ENCODE measurements at regions not wholly inside any gene's neighbourhood (a gene's known extent, or its start where the extent isn't known, plus 50 kb on each side); places are given as distances from the start of the nearest gene placed in this dataset.

- Histone ChIP-seq H3K27ac (no peak overlapping the region), H3K27me3 (no peaks in the 10 kb centered on the region), H3K36me3 (no peaks in the 10 kb centered on the region), H3K4me3 (no peak overlapping the region), H3K9me3 (no peaks in the 10 kb centered on the region), H3K4me1 (no peaks in the 10 kb centered on the region)
- intact Hi-C loops (cut with DNase I; ENCODE audit: low total_unique reads): no loop called here
- DNase-seq: no peak
- TF ChIP-seq CTCF (IDR thresholded peaks at IDR 0.05) (no peak), POLR2A (IDR thresholded peaks at IDR 0.05) (no peak)
Observed at GRCh38 chrX:85573801-85574200, 194.3 kb upstream of the POF1B start.

GRCh38 chrX:85570496-85570895 is 191.0 kb upstream of the POF1B start:
- Histone ChIP-seq H3K9me3 (no peaks in the 10 kb centered on the region), H3K4me3 (no peak overlapping the region), H3K4me1 (no peaks in the 10 kb centered on the region), H3K36me3 (no peaks in the 10 kb centered on the region), H3K27me3 (peaks cover 0 to 4% of the 10 kb centered on the region in 2 donors), H3K27ac (no peak overlapping the region)
- DNase-seq: no peak
- intact Hi-C loops (cut with DNase I; ENCODE audit: low total_unique reads): no loop called here
- TF ChIP-seq CTCF (IDR thresholded peaks at IDR 0.05): no peak

GRCh38 chrX:85569686-85570085 is 190.2 kb upstream of the POF1B start:
- intact Hi-C loops (cut with DNase I; ENCODE audit: low total_unique reads): no loop called here
- Histone ChIP-seq H3K4me1 (no peaks in the 10 kb centered on the region), H3K4me3 (no peak overlapping the region), H3K27ac (no peak overlapping the region), H3K9me3 (no peaks in the 10 kb centered on the region), H3K27me3 (peaks cover 0 to 4% of the 10 kb centered on the region in 2 donors), H3K36me3 (no peaks in the 10 kb centered on the region)
- TF ChIP-seq CTCF (IDR thresholded peaks at IDR 0.05) (no peak), POLR2A (IDR thresholded peaks at IDR 0.05) (no peak)
- DNase-seq: no peak

GRCh38 chrX:85569096-85569495 is 189.6 kb upstream of the POF1B start:
- Histone ChIP-seq H3K27ac (no peak overlapping the region), H3K9me3 (no peaks in the 10 kb centered on the region), H3K4me3 (no peak overlapping the region), H3K4me1 (no peaks in the 10 kb centered on the region), H3K27me3 (peaks cover 0 to 4% of the 10 kb centered on the region in 2 donors), H3K36me3 (no peaks in the 10 kb centered on the region)
- TF ChIP-seq CTCF (IDR thresholded peaks at IDR 0.05) (no peak), POLR2A (IDR thresholded peaks at IDR 0.05) (no peak)
- intact Hi-C loops (cut with DNase I; ENCODE audit: low total_unique reads): no loop called here
- no peak for DNase-seq

GRCh38 chrX:85561231-85561630 is 181.8 kb upstream of the POF1B start:
- no peak for DNase-seq
- no peaks in the 10 kb centered on the region for H3K4me1 ChIP-seq
- no peak overlapping the region for H3K4me3 ChIP-seq
- H3K36me3 ChIP-seq: no peaks in the 10 kb centered on the region
- TF ChIP-seq CTCF (IDR thresholded peaks at IDR 0.05) (no peak), POLR2A (IDR thresholded peaks at IDR 0.05) (no peak)
- no peaks in the 10 kb centered on the region for H3K27me3 ChIP-seq
- H3K27ac ChIP-seq: no peak overlapping the region
- intact Hi-C loops (cut with DNase I; ENCODE audit: low total_unique reads): no loop called here
- no peaks in the 10 kb centered on the region for H3K9me3 ChIP-seq

All from uterus (tissue), 3 donors.